ENCODE measurements at regions not wholly inside any gene's neighbourhood (a gene's known extent, or its start where the extent isn't known, plus 50 kb on each side); places are given as distances from the start of the nearest gene placed in this dataset.

- peak; percentile 10 for DNase-seq (ENCODE audit: low read depth)
Observed at GRCh38 chr3:103056542-103056941, 621.7 kb downstream of the ZPLD1 start.

- DNase-seq (ENCODE audit: low read depth): peak; percentile 61
Observed at GRCh38 chr3:103057003-103057402, 622.2 kb downstream of the ZPLD1 start.

GRCh38 chr3:103057487-103057886, 622.7 kb downstream of the ZPLD1 start:
- no peak for DNase-seq (ENCODE audit: low read depth)

- DNase-seq (ENCODE audit: low read depth): no peak
Observed at GRCh38 chr3:103059432-103059831, 624.6 kb downstream of the ZPLD1 start.

- DNase-seq (ENCODE audit: low read depth): no peak
Observed at GRCh38 chr3:103060242-103060641, 625.4 kb downstream of the ZPLD1 start.

- DNase-seq (ENCODE audit: low read depth): no peak
Observed at GRCh38 chr3:103067963-103068362, 633.1 kb downstream of the ZPLD1 start.

GRCh38 chr3:103075282-103075681, 640.5 kb downstream of the ZPLD1 start:
- DNase-seq (ENCODE audit: low read depth): no peak

- DNase-seq (ENCODE audit: low read depth): no peak
Observed at GRCh38 chr3:103077910-103078309, 643.1 kb downstream of the ZPLD1 start.

- DNase-seq (ENCODE audit: low read depth): peak; percentile 24
Observed at GRCh38 chr3:103082501-103082900, 647.7 kb downstream of the ZPLD1 start.

GRCh38 chr3:103083848-103084631, 649.2 kb downstream of the ZPLD1 start:
- DNase-seq (ENCODE audit: low read depth): no peak

- no peak for DNase-seq (ENCODE audit: low read depth)
Observed at GRCh38 chr3:103085465-103085864, 650.6 kb downstream of the ZPLD1 start.

- no peak for DNase-seq (ENCODE audit: low read depth)
Observed at GRCh38 chr3:103089758-103090157, 654.9 kb downstream of the ZPLD1 start.

- DNase-seq (ENCODE audit: low read depth): no peak
Observed at GRCh38 chr3:103105206-103105605, 670.4 kb downstream of the ZPLD1 start.

- no peak for DNase-seq (ENCODE audit: low read depth)
Observed at GRCh38 chr3:103112273-103112672, 677.5 kb downstream of the ZPLD1 start.

- peak; percentile 5 for DNase-seq (ENCODE audit: low read depth)
Observed at GRCh38 chr3:103126115-103126514, 691.3 kb downstream of the ZPLD1 start.

- DNase-seq (ENCODE audit: low read depth): peak; percentile 5
Observed at GRCh38 chr3:103127098-103127630, 692.3 kb downstream of the ZPLD1 start.

GRCh38 chr3:103127737-103128136, 692.9 kb downstream of the ZPLD1 start:
- DNase-seq (ENCODE audit: low read depth): peak; percentile 64

- DNase-seq (ENCODE audit: low read depth): no peak
Observed at GRCh38 chr3:103134023-103134724, 699.4 kb downstream of the ZPLD1 start.

GRCh38 chr3:103136621-103137020, 701.8 kb downstream of the ZPLD1 start:
- DNase-seq (ENCODE audit: low read depth): no peak

GRCh38 chr3:103137830-103138229, 703.0 kb downstream of the ZPLD1 start:
- DNase-seq (ENCODE audit: low read depth): no peak

GRCh38 chr3:103158183-103158582, 723.4 kb downstream of the ZPLD1 start:
- DNase-seq (ENCODE audit: low read depth): no peak

- DNase-seq (ENCODE audit: low read depth): no peak
Observed at GRCh38 chr3:103166890-103167289, 732.1 kb downstream of the ZPLD1 start.

GRCh38 chr3:103167850-103168249, 733.0 kb downstream of the ZPLD1 start:
- DNase-seq (ENCODE audit: low read depth): no peak

Measured in ELR (cell line).